B cell (primary cell): ENCODE measurements at regions not wholly inside any gene's neighbourhood (a gene's known extent, or its start where the extent isn't known, plus 50 kb on each side); places are given as distances from the start of the nearest gene placed in this dataset.

Experiments used
- ATAC-seq: fragments of 200-7000 bp; cut with Tn5 transposase; one replicate; pipeline ENCODE4 v1.10.0; 2021; ENCODE audit warnings: low read depth, mild to moderate bottlenecking, moderate number of reproducible peaks, moderate library complexity
- CTCF ChIA-PET: fragments of 350-600 bp; sonication (Branson Sonifier 250); formaldehyde crosslinking; loops from one replicate; lab custom pipeline; 2021; ENCODE audit warnings: antibody characterized with exemption, inconsistent platforms; lab: Charles Lee
- POLR2A ChIA-PET: fragments of 350-600 bp; sonication (Branson Sonifier 250); formaldehyde crosslinking; loops from one replicate; lab custom pipeline; 2021; ENCODE audit warnings: antibody characterized with exemption; lab: Charles Lee
- DNase-seq: peaks from one replicate; pipeline ENCODE4 v3.0.0; 2013
- H2AFZ ChIP-seq: 2 replicates; pipeline ENCODE4 v1.6.1; 2012; ENCODE audit warnings: mild to moderate bottlenecking, low read depth, low read length; ENCODE audit not compliant: insufficient read depth, poor library complexity, severe bottlenecking
- H3K27ac ChIP-seq, 2 donors: 1 replicate in 1 of 2; 2 replicates in 1 of 2; pipeline ENCODE4 v1.5.1; 2012 to 2013; ENCODE audit warnings: low read length in 2 of 2, mild to moderate bottlenecking in 2 of 2, moderate library complexity in 1 of 2
- H3K27me3 ChIP-seq, 4 experiments: fragments of 200-600 bp in 1 of 4; sonication (generic) in 1 of 4; replicated peaks in 1 of 4; 1 replicate in 2 of 4; 2 replicates in 2 of 4; pipeline versions ENCODE4 v1.6.1 to v1.7.0; 2013 to 2016; ENCODE audit warnings: low read length in 3 of 4, mild to moderate bottlenecking in 2 of 4, mixed read lengths in 1 of 4, moderate library complexity in 1 of 4; ENCODE audit not compliant: insufficient read depth in 4 of 4, control insufficient read depth in 3 of 4; ENCODE audit errors: control extremely low read depth in 1 of 4
- H3K36me3 ChIP-seq, 2 experiments: replicated peaks in 1 of 2; 1 replicate in 1 of 2; 2 replicates in 1 of 2; pipeline versions ENCODE4 v1.6.1 to v1.7.1; 2013; ENCODE audit warnings: low read length in 1 of 2; ENCODE audit not compliant: insufficient read depth in 2 of 2, control insufficient read depth in 1 of 2; ENCODE audit errors: control extremely low read depth in 1 of 2, extremely low read depth in 1 of 2
- H3K4me1 ChIP-seq, 2 donors: fragments of 200-600 bp in 1 of 2; sonication (generic) in 1 of 2; 1 replicate in 1 of 2; 2 replicates in 1 of 2; pipeline versions ENCODE4 v1.5.1 to v1.6.1; 2013 to 2017; ENCODE audit warnings: low read length in 2 of 2; ENCODE audit not compliant: control insufficient read depth in 2 of 2, insufficient read depth in 2 of 2
- H3K4me2 ChIP-seq: replicated peaks from 2 replicates; pipeline ENCODE3; 2012; ENCODE audit warnings: mild to moderate bottlenecking, low read depth, low read length; ENCODE audit not compliant: poor library complexity, severe bottlenecking
- H3K4me3 ChIP-seq, 5 experiments: fragments of 200-600 bp in 1 of 5; sonication (generic) in 1 of 5; 1 replicate in 3 of 5; 2 replicates in 2 of 5; pipeline versions ENCODE4 v1.5.1 to v1.7.0; 2011 to 2016; ENCODE audit warnings: low read length in 4 of 5, mild to moderate bottlenecking in 4 of 5, low read depth in 2 of 5, control low read depth in 1 of 5, moderate library complexity in 1 of 5; ENCODE audit not compliant: insufficient read depth in 1 of 5; ENCODE audit errors: control extremely low read depth in 1 of 5, extremely low read depth in 1 of 5
- H3K79me2 ChIP-seq: fragments of 200-600 bp; sonication (generic); one replicate; pipeline ENCODE4 v1.6.0; 2016; ENCODE audit warnings: low read length; ENCODE audit not compliant: control insufficient read depth, insufficient read depth
- H3K9ac ChIP-seq: fragments of 200-600 bp; sonication (generic); 2 replicates; pipeline ENCODE4 v1.6.1; 2017; ENCODE audit warnings: mild to moderate bottlenecking, low read length, moderate library complexity
- H3K9me3 ChIP-seq, 3 donors: one replicate each; pipeline versions ENCODE4 v1.6.1 to v1.7.1; 2013; ENCODE audit warnings: low read length in 2 of 3; ENCODE audit not compliant: control insufficient read depth in 2 of 3, insufficient read depth in 1 of 3; ENCODE audit errors: control extremely low read depth in 1 of 3
- H4K20me1 ChIP-seq: 2 replicates; pipeline ENCODE4 v1.6.0; 2012; ENCODE audit warnings: mild to moderate bottlenecking, low read length; ENCODE audit not compliant: insufficient read depth, control insufficient read depth, poor library complexity, severe bottlenecking
- H3K27ac Mint-ChIP-seq: one replicate; pipeline ENCODE4 v1.8.0; 2021; ENCODE audit warnings: mixed read lengths
- H3K27me3 Mint-ChIP-seq: one replicate; pipeline ENCODE4 v1.8.0; 2021; ENCODE audit warnings: mixed read lengths
- H3K4me1 Mint-ChIP-seq: one replicate; pipeline ENCODE4 v1.8.0; 2021; ENCODE audit warnings: mixed read lengths
- H3K4me3 Mint-ChIP-seq: one replicate; pipeline ENCODE4 v1.8.0; 2021; ENCODE audit warnings: mixed read lengths
- H3K9me3 Mint-ChIP-seq: one replicate; pipeline ENCODE4 v1.8.0; 2022; ENCODE audit warnings: mixed read lengths; ENCODE audit not compliant: insufficient read depth
- EZH2 ChIP-seq: IDR thresholded peaks from 2 replicates; pipeline ENCODE4 v1.6.1; 2012; ENCODE audit warnings: borderline replicate concordance, low read depth, mild to moderate bottlenecking, moderate library complexity, low read length; ENCODE audit not compliant: insufficient read depth, poor library complexity, severe bottlenecking
- WGBS: methylation state at CpG from one replicate; pipeline ENCODE4 v1.1.5; 2013; ENCODE audit warnings: missing lambda C conversion rate; ENCODE audit not compliant: insufficient coverage; 5-methylcytosine and 5-hydroxymethylcytosine counted together
- intact Hi-C: fragments of 100-400 bp; cut with micrococcal nuclease; formaldehyde crosslinking; loops from one replicate; pipeline ENCODE4 v1.10.0; 2022
- TF ChIP-seq, protein P1 (sequence below): fragments of 200-600 bp; IDR thresholded peaks from one replicate; pipeline ENCODE4 v1.8.0; 2022; ENCODE audit warnings: antibody characterized with exemption, mild to moderate bottlenecking

DNA sequence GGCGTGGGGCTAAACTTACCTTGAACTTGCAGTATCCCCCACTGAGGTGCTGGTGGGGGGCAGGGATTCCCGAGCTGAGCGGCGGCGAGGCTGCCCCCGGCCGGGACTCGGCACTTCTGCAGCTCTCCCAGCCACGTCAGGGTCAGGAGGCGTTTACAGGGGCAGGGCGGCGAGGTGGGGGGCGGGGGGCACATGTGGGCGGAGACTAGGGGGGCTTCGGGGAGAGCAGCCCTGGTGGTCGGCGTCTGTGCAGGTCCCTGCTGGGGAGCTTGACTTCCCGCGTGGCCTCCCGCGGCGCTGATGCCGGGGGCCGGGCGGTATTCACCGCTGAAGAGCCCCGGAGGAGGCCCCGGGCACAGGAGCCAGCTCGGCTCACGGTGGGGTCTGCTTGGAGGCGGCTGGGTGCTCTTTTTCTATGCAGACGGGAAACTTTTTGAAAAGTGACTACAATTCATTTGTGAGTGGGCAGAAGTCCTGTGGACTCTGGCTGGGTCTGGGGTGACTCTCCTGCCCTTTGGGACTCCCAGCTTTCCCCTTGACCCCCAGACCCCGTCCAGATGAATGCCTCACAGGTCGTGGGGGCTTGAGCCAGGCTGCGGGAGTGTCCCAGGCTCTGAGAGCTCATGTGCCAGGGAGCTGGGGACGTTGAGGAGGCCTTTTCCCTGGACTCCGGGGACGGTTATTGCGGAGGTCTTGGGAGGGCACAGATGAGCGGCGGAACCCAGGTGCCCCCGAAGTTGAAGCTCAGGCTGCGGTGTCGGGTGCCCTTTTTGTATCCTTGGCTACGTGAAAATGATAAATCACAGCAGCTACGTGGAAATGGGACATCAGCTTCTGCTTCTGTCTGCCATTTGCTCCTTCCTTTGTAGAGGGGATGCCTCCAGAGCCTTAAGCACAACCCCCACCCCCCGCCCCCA is 75.9 kb upstream of the GATA5 start:
- WGBS, result 22% methylated on average over 43 of the region's 47 CpGs
- no peak overlapping the region for H3K27ac Mint-ChIP-seq
- Histone ChIP-seq H3K27ac (no peak overlapping the region), H2AFZ (peak overlapping the region; percentile 60), H3K9me3 (peaks cover 0 to 4% (median 0%) of the 10 kb centered on the region in 3 donors), H3K4me3 (peak overlapping the region in 3 of 5 experiments; percentile 33 to 47 (median 33)), H3K4me1 (peaks cover 14 to 18% of the 10 kb centered on the region in 2 donors), H3K36me3 (no peaks in the 10 kb centered on the region), H4K20me1 (no peaks in the 10 kb centered on the region), H3K27me3 (peaks cover 0 to 64% (median 16%) of the 10 kb centered on the region in 4 experiments), H3K4me2 (peak overlapping the region; percentile 86), H3K79me2 (no peaks in the 10 kb centered on the region), H3K9ac (peak overlapping the region; percentile 45)
- intact Hi-C loops, result loop anchor here (10.0 kb wide), 1 partner anchor 53 kb away; no protein-coding TSS in a partner anchor
- peak overlapping the region; percentile 61 for H3K4me3 Mint-ChIP-seq
- H3K4me1 Mint-ChIP-seq, result peaks cover 10% of the 10 kb centered on the region
- peaks cover 31% of the 10 kb centered on the region for H3K27me3 Mint-ChIP-seq
- DNase-seq (peak; percentile 25), ATAC-seq (no peak)
- TF ChIP-seq EZH2, result no peak
- TF ChIP-seq, protein P1, sequence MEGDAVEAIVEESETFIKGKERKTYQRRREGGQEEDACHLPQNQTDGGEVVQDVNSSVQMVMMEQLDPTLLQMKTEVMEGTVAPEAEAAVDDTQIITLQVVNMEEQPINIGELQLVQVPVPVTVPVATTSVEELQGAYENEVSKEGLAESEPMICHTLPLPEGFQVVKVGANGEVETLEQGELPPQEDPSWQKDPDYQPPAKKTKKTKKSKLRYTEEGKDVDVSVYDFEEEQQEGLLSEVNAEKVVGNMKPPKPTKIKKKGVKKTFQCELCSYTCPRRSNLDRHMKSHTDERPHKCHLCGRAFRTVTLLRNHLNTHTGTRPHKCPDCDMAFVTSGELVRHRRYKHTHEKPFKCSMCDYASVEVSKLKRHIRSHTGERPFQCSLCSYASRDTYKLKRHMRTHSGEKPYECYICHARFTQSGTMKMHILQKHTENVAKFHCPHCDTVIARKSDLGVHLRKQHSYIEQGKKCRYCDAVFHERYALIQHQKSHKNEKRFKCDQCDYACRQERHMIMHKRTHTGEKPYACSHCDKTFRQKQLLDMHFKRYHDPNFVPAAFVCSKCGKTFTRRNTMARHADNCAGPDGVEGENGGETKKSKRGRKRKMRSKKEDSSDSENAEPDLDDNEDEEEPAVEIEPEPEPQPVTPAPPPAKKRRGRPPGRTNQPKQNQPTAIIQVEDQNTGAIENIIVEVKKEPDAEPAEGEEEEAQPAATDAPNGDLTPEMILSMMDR, result no peak
- ChIA-PET POLR2A (interaction anchor here (0.9 to 1.2 kb wide), 2 partner anchors 8 to 52 kb away, joined by 3 to 5 read pairs; no protein-coding TSS in a partner anchor), CTCF (interaction anchor here (0.6 to 1.3 kb wide), 2 partner anchors 65 to 126 kb away, joined by 3 to 4 read pairs; no protein-coding TSS in a partner anchor)
- no peaks in the 10 kb centered on the region for H3K9me3 Mint-ChIP-seq
